ENCODE measurements at regions not wholly inside any gene's neighbourhood (a gene's known extent, or its start where the extent isn't known, plus 50 kb on each side); places are given as distances from the start of the nearest gene placed in this dataset.

DNA sequence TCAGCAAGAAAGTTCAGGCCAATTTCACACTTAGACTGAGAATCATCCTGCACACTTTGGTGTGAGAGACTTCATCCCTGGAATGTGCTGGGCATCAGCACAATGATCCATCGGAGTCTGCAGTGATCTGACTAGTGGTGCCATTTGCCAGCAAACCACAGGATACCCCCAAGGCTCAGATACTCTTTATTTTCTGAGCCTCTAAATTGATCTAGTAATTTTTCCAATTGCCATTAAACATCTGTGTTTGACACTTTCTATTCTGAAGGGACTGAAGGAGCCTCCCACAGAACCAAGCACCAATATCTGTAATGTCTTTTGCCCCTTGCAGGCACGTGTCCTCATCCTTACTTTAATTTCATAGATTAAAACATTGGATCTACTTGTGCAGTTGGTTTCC is 485.3 kb upstream of the SMIM21 start:
- Histone ChIP-seq H4K20me1 (replicated peaks; ENCODE audit: insufficient read depth) (no peaks in the 10 kb centered on the region), H3K9me2 (ENCODE audit: insufficient read depth) (no peaks in the 10 kb centered on the region), H3K27ac (ENCODE audit: low read depth) (no peak overlapping the region), H2AFZ (no peak overlapping the region), H3K4me1 (ENCODE audit: insufficient read depth) (no peaks in the 10 kb centered on the region), H3K79me2 (replicated peaks; ENCODE audit: insufficient read depth) (no peaks in the 10 kb centered on the region), H3K36me3 (ENCODE audit: insufficient read depth) (no peaks in the 10 kb centered on the region), H3F3A (replicated peaks; ENCODE audit: low read depth) (no peaks in the 10 kb centered on the region), H3K4me3 (no peak overlapping the region), H3K4me2 (no peak overlapping the region), H3K27me3 (ENCODE audit: insufficient read depth) (peaks cover 14% of the 10 kb centered on the region)
- peaks cover 13% of the 10 kb centered on the region for H3K27me3 Mint-ChIP-seq (ENCODE audit: insufficient read depth, low read depth, poor library complexity)
- no peaks in the 10 kb centered on the region for H3K36me3 Mint-ChIP-seq (ENCODE audit: low read depth)
- H3K9me3 Mint-ChIP-seq: no peaks in the 10 kb centered on the region
- TF ChIP-seq, protein P1, sequence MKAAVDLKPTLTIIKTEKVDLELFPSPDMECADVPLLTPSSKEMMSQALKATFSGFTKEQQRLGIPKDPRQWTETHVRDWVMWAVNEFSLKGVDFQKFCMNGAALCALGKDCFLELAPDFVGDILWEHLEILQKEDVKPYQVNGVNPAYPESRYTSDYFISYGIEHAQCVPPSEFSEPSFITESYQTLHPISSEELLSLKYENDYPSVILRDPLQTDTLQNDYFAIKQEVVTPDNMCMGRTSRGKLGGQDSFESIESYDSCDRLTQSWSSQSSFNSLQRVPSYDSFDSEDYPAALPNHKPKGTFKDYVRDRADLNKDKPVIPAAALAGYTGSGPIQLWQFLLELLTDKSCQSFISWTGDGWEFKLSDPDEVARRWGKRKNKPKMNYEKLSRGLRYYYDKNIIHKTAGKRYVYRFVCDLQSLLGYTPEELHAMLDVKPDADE (IDR thresholded peaks at IDR 0.05): no peak
- no peak for TF ChIP-seq EZH2phosphoT487 (IDR thresholded peaks at IDR 0.05; ENCODE audit: unreplicated experiment)
- H3K4me3 Mint-ChIP-seq: no peak overlapping the region
- peaks cover 2% of the 10 kb centered on the region; the same call in 1 of the 3 replicates for H3K4me1 Mint-ChIP-seq
- no peak overlapping the region for H3K27ac Mint-ChIP-seq
- DNase-seq (ENCODE audit: low spot score): no peak
- no peak for ATAC-seq

DNA sequence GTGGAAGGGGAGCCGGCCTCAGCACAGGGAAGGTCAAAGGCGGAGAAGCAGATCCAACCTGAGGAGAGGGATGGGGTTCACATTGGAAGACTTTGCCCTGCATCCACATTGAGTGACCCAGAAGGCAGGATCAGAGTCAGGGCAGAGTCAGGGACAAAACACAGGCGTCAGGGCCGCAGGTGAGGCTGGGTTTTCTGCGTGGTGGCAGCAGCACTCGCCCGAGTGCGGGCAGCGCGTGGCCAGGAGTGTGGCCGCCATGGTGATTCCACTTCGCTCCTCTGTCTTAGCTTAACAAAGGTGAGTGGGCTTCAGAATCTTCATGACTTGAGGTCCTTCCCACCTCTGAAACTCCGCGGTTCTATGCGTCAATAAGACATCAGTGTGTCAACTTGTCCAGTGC is 476.9 kb upstream of the SMIM21 start:
- no peak overlapping the region for H3K4me3 Mint-ChIP-seq
- ATAC-seq: no peak
- H2AFZ ChIP-seq: peak overlapping the region; percentile 52; the same call in 1 of the 2 replicates

More for the DNA sequence above, 476.9 kb upstream of the SMIM21 start:
- Histone ChIP-seq H3F3A (replicated peaks; ENCODE audit: low read depth) (no peaks in the 10 kb centered on the region), H3K27ac (ENCODE audit: low read depth) (no peak overlapping the region), H3K4me1 (ENCODE audit: insufficient read depth) (no peaks in the 10 kb centered on the region), H3K36me3 (ENCODE audit: insufficient read depth) (no peaks in the 10 kb centered on the region), H3K27me3 (ENCODE audit: insufficient read depth) (no peaks in the 10 kb centered on the region), H3K4me2 (no peak overlapping the region), H4K20me1 (replicated peaks; ENCODE audit: insufficient read depth) (no peaks in the 10 kb centered on the region), H3K9me2 (ENCODE audit: insufficient read depth) (0 out of 2 replicates have a peak, but pooled peaks cover 4% of the 10 kb centered on the region), H3K79me2 (replicated peaks; ENCODE audit: insufficient read depth) (no peaks in the 10 kb centered on the region), H3K4me3 (no peak overlapping the region)
- TF ChIP-seq, protein P1 (IDR thresholded peaks at IDR 0.05): no peak
- TF ChIP-seq, protein P2, sequence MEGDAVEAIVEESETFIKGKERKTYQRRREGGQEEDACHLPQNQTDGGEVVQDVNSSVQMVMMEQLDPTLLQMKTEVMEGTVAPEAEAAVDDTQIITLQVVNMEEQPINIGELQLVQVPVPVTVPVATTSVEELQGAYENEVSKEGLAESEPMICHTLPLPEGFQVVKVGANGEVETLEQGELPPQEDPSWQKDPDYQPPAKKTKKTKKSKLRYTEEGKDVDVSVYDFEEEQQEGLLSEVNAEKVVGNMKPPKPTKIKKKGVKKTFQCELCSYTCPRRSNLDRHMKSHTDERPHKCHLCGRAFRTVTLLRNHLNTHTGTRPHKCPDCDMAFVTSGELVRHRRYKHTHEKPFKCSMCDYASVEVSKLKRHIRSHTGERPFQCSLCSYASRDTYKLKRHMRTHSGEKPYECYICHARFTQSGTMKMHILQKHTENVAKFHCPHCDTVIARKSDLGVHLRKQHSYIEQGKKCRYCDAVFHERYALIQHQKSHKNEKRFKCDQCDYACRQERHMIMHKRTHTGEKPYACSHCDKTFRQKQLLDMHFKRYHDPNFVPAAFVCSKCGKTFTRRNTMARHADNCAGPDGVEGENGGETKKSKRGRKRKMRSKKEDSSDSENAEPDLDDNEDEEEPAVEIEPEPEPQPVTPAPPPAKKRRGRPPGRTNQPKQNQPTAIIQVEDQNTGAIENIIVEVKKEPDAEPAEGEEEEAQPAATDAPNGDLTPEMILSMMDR (conservative IDR thresholded peaks at IDR 0.05; ENCODE audit: low read depth in 2 of 2): no peak
- Mint-ChIP-seq H3K27me3 (ENCODE audit: insufficient read depth, low read depth, poor library complexity) (peaks cover 11% of the 10 kb centered on the region), H3K4me1 (no peaks in the 10 kb centered on the region), H3K27ac (no peak overlapping the region), H3K36me3 (ENCODE audit: low read depth) (no peaks in the 10 kb centered on the region), H3K9me3 (no peaks in the 10 kb centered on the region; the same call in 2 of the 3 replicates)
- DNase-seq (ENCODE audit: low spot score): no peak

All from GM23338 (cell line).